Loucy (cell line): ENCODE measurements at regions not wholly inside any gene's neighbourhood (a gene's known extent, or its start where the extent isn't known, plus 50 kb on each side); places are given as distances from the start of the nearest gene placed in this dataset.

ENCODE experiments used
- H2AFZ ChIP-seq: fragments of 200-600 bp; sonication (generic); 2 replicates; pipeline ENCODE4 v1.6.0; 2016; ENCODE audit warnings: antibody characterized with exemption, mild to moderate bottlenecking, low read length, moderate library complexity
- H3F3A ChIP-seq: fragments of 200-600 bp; 2 replicates; pipeline ENCODE4 v1.6.0; 2016; ENCODE audit warnings: antibody characterized with exemption, low read depth, mild to moderate bottlenecking
- H3K27me3 ChIP-seq: fragments of 200-600 bp; sonication (generic); 2 replicates; pipeline ENCODE4 v1.6.1; 2014; ENCODE audit warnings: low read length, mild to moderate bottlenecking; ENCODE audit not compliant: insufficient read depth, poor library complexity, severe bottlenecking
- H3K36me3 ChIP-seq: fragments of 200-600 bp; sonication (generic); 2 replicates; pipeline ENCODE4 v1.6.1; 2016; ENCODE audit warnings: low read length; ENCODE audit not compliant: insufficient read depth
- H3K4me1 ChIP-seq: fragments of 200-600 bp; sonication (generic); 2 replicates; pipeline ENCODE4 v1.5.1; 2014; ENCODE audit warnings: low read length, mild to moderate bottlenecking; ENCODE audit not compliant: insufficient read depth, poor library complexity, severe bottlenecking
- H3K4me2 ChIP-seq: fragments of 200-600 bp; sonication (generic); 2 replicates; pipeline ENCODE4 v1.6.0; 2014; ENCODE audit warnings: antibody characterized with exemption, low read length, low read depth, mild to moderate bottlenecking; ENCODE audit not compliant: poor library complexity, severe bottlenecking
- H3K4me3 ChIP-seq: fragments of 200-600 bp; sonication (generic); 2 replicates; pipeline ENCODE4 v1.5.1; 2014; ENCODE audit warnings: low read length, mild to moderate bottlenecking, mixed read lengths; ENCODE audit not compliant: poor library complexity, severe bottlenecking
- H3K79me2 ChIP-seq: fragments of 200-600 bp; sonication (generic); 2 replicates; pipeline ENCODE4 v1.6.1; 2014; ENCODE audit warnings: low read length; ENCODE audit not compliant: insufficient read depth
- H3K9ac ChIP-seq: fragments of 200-600 bp; sonication (generic); 2 replicates; pipeline ENCODE4 v1.6.0; 2014; ENCODE audit warnings: mild to moderate bottlenecking, low read depth, low read length, moderate library complexity; ENCODE audit not compliant: poor library complexity, severe bottlenecking
- H3K9me2 ChIP-seq: fragments of 200-600 bp; sonication (generic); replicated peaks from 2 replicates; pipeline ENCODE4 v1.6.1; 2016; ENCODE audit warnings: low read depth, low read length, mixed read lengths
- H3K9me3 ChIP-seq: fragments of 200-600 bp; sonication (generic); 2 replicates; pipeline ENCODE4 v1.6.1; 2014; ENCODE audit warnings: mild to moderate bottlenecking, antibody characterized with exemption, low read length, low read depth; ENCODE audit not compliant: insufficient read depth
- H4K20me1 ChIP-seq: fragments of 200-600 bp; sonication (generic); 2 replicates; pipeline ENCODE4 v1.6.0; 2014; ENCODE audit warnings: antibody characterized with exemption, low read length, mild to moderate bottlenecking; ENCODE audit not compliant: insufficient read depth, poor library complexity, severe bottlenecking
- EZH2phosphoT487 ChIP-seq: fragments of 200-600 bp; IDR thresholded peaks from 2 replicates; pipeline ENCODE4 v1.6.1; 2018; ENCODE audit warnings: antibody characterized with exemption, mild to moderate bottlenecking, moderate library complexity, borderline replicate concordance
- TF ChIP-seq, protein P1 (sequence below): fragments of 200-600 bp; sonication (generic); conservative IDR thresholded peaks from 2 replicates; pipeline ENCODE4 v1.5.1; 2014; ENCODE audit warnings: mild to moderate bottlenecking, antibody characterized with exemption, low read length

DNA sequence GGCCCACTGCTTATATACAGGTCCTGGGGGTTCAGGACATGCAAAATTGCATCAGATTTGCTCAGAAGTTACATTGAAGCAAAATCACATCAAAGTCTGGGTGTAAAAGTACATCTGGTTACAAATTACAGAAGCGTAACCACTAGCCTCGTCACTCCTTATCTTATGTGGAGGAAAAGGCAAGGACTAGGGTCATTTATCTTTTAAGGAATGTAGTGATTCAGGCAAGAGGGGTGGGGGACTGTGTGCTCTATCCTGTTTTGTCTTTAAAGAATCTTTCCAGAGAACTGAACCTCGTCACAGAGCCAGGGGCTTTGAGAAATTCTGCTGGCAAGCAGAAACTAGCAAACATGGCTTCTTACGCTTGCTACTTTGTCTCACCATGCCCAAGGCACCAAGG is 61.1 kb upstream of the RAB4A start:
- Histone ChIP-seq H3K9me2 (no peaks in the 10 kb centered on the region), H3K36me3 (no peaks in the 10 kb centered on the region), H3K9ac (no peak overlapping the region), H3K4me3 (no peak overlapping the region), H3K79me2 (no peaks in the 10 kb centered on the region), H3K4me2 (no peak overlapping the region), H3K9me3 (no peaks in the 10 kb centered on the region), H2AFZ (no peak overlapping the region), H3F3A (no peaks in the 10 kb centered on the region), H4K20me1 (no peaks in the 10 kb centered on the region), H3K27me3 (no peaks in the 10 kb centered on the region), H3K4me1 (no peaks in the 10 kb centered on the region)
- TF ChIP-seq, protein P1, sequence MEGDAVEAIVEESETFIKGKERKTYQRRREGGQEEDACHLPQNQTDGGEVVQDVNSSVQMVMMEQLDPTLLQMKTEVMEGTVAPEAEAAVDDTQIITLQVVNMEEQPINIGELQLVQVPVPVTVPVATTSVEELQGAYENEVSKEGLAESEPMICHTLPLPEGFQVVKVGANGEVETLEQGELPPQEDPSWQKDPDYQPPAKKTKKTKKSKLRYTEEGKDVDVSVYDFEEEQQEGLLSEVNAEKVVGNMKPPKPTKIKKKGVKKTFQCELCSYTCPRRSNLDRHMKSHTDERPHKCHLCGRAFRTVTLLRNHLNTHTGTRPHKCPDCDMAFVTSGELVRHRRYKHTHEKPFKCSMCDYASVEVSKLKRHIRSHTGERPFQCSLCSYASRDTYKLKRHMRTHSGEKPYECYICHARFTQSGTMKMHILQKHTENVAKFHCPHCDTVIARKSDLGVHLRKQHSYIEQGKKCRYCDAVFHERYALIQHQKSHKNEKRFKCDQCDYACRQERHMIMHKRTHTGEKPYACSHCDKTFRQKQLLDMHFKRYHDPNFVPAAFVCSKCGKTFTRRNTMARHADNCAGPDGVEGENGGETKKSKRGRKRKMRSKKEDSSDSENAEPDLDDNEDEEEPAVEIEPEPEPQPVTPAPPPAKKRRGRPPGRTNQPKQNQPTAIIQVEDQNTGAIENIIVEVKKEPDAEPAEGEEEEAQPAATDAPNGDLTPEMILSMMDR, result no peak
- TF ChIP-seq EZH2phosphoT487, result no peak

DNA sequence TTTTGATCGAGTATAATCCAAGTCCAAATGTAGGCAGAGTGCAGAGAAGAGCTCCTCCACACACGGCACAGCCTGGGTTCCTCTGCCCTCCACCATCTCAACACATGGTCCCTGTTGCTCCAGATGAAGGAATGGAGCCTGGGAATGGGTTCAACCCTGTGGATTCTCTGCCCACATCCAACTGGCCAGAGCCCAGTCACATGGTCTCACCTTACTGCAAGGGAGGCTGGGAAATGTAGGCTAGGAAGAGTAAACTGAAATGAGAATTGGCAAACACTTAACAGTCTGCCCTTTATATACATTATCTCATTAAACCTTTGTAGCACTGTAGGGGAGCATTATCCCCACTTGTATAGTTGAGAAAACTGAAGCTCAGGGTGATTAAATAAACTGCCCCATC is 60.1 kb upstream of the RAB4A start:
- H3K4me3 ChIP-seq, result no peak overlapping the region
- no peaks in the 10 kb centered on the region for H4K20me1 ChIP-seq
- TF ChIP-seq EZH2phosphoT487, result no peak
- TF ChIP-seq, protein P1, result no peak
- no peaks in the 10 kb centered on the region for H3K27me3 ChIP-seq
- H3K36me3 ChIP-seq, result no peaks in the 10 kb centered on the region
- H3K4me2 ChIP-seq, result no peak overlapping the region
- no peak overlapping the region for H3K9ac ChIP-seq
- H2AFZ ChIP-seq, result no peak overlapping the region
- no peaks in the 10 kb centered on the region for H3K9me3 ChIP-seq
- no peaks in the 10 kb centered on the region for H3F3A ChIP-seq
- no peaks in the 10 kb centered on the region for H3K79me2 ChIP-seq
- H3K9me2 ChIP-seq, result no peaks in the 10 kb centered on the region
- H3K4me1 ChIP-seq, result no peaks in the 10 kb centered on the region

DNA sequence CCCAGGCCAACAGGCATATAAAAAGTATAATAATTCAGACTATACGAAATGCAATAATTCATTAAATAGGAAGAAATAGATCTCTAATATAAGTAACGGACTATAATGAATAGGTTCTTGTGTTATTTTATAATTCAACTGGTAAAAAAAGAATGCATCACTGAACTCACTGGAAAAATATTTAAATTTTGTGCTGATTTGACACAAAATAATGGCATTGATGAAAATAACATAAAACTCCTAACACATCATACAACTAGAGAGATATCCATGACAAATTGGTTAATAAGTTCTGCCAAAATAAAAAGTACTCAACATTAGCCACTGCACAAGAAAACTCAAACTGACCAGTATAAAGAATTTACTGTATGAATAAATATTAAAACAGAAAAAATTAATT is 57.1 kb upstream of the RAB4A start:
- no peaks in the 10 kb centered on the region for H3K9me3 ChIP-seq
- no peaks in the 10 kb centered on the region for H3K79me2 ChIP-seq
- H3K4me1 ChIP-seq, result no peaks in the 10 kb centered on the region
- no peaks in the 10 kb centered on the region for H3K36me3 ChIP-seq
- H3F3A ChIP-seq, result no peaks in the 10 kb centered on the region
- no peak overlapping the region for H3K4me3 ChIP-seq
- no peak overlapping the region for H3K9ac ChIP-seq
- H3K9me2 ChIP-seq, result no peaks in the 10 kb centered on the region
- H4K20me1 ChIP-seq, result no peaks in the 10 kb centered on the region
- no peak overlapping the region for H2AFZ ChIP-seq
- TF ChIP-seq, protein P1, result no peak
- no peak for TF ChIP-seq EZH2phosphoT487
- H3K4me2 ChIP-seq, result no peak overlapping the region
- H3K27me3 ChIP-seq, result no peaks in the 10 kb centered on the region
